Mesenchymal stem cell (in vitro differentiated cells and primary cell): ENCODE measurements at regions not wholly inside any gene's neighbourhood (a gene's known extent, or its start where the extent isn't known, plus 50 kb on each side); places are given as distances from the start of the nearest gene placed in this dataset.

Experiments used
- DNase-seq: peaks from one replicate; pipeline ENCODE4 v3.0.0-alpha.2; 2013
- H2AFZ ChIP-seq: one replicate; pipeline ENCODE4 v1.6.1; 2013; ENCODE audit warnings: low read depth, mild to moderate bottlenecking, control low read depth, inconsistent platforms, low read length, moderate library complexity
- H2AK5ac ChIP-seq: 2 replicates; pipeline ENCODE4 v1.6.1; 2013; ENCODE audit warnings: low read length, moderate library complexity, mild to moderate bottlenecking, inconsistent platforms; ENCODE audit not compliant: severe bottlenecking
- H2BK120ac ChIP-seq: one replicate; pipeline ENCODE4 v1.6.1; 2013; ENCODE audit warnings: low read depth, mild to moderate bottlenecking, inconsistent platforms, low read length, moderate library complexity
- H2BK12ac ChIP-seq, 2 experiments: one replicate each; pipeline ENCODE4 v1.6.1; 2013; ENCODE audit warnings: inconsistent platforms in 2 of 2, low read length in 2 of 2, mild to moderate bottlenecking in 2 of 2, moderate library complexity in 2 of 2, control low read depth in 1 of 2
- H2BK15ac ChIP-seq: one replicate; pipeline ENCODE4 v1.6.1; 2013; ENCODE audit warnings: mild to moderate bottlenecking, low read depth, inconsistent platforms; ENCODE audit not compliant: poor library complexity, severe bottlenecking
- H2BK5ac ChIP-seq: 2 replicates; pipeline ENCODE4 v1.6.1; 2013; ENCODE audit warnings: low read depth, mild to moderate bottlenecking, low read length, control low read depth, inconsistent platforms; ENCODE audit not compliant: poor library complexity, severe bottlenecking
- H3K14ac ChIP-seq, 2 experiments: one replicate each; pipeline ENCODE4 v1.6.1; 2013; ENCODE audit warnings: inconsistent platforms in 2 of 2, low read length in 2 of 2, control low read depth in 1 of 2, mild to moderate bottlenecking in 1 of 2, moderate library complexity in 1 of 2
- H3K18ac ChIP-seq, 2 experiments: one replicate each; pipeline ENCODE4 v1.6.1; 2013; ENCODE audit warnings: inconsistent platforms in 2 of 2, low read length in 2 of 2, control low read depth in 1 of 2, low read depth in 1 of 2, mild to moderate bottlenecking in 1 of 2
- H3K23ac ChIP-seq, 2 experiments: one replicate each; pipeline ENCODE4 v1.6.1; 2013; ENCODE audit warnings: inconsistent platforms in 2 of 2, low read length in 2 of 2, mild to moderate bottlenecking in 2 of 2, moderate library complexity in 2 of 2, control low read depth in 1 of 2
- H3K27ac ChIP-seq: 2 replicates; pipeline ENCODE4 v1.5.1; 2013; ENCODE audit warnings: mild to moderate bottlenecking, moderate library complexity, low read length, control low read depth, inconsistent platforms; ENCODE audit not compliant: poor library complexity, severe bottlenecking
- H3K27me3 ChIP-seq, 2 experiments: 2 replicates each; pipeline versions ENCODE4 v1.6.1 to v1.7.0; 2013; ENCODE audit warnings: low read length in 2 of 2, mild to moderate bottlenecking in 2 of 2, moderate library complexity in 2 of 2, control low read depth in 1 of 2, inconsistent platforms in 1 of 2; ENCODE audit not compliant: control insufficient read depth in 1 of 2, insufficient read depth in 1 of 2
- H3K36me3 ChIP-seq, 2 experiments: 2 replicates each; pipeline versions ENCODE4 v1.6.1 to v1.7.0; 2013; ENCODE audit warnings: low read length in 2 of 2, control low read depth in 1 of 2, inconsistent platforms in 1 of 2, low read depth in 1 of 2, mild to moderate bottlenecking in 1 of 2; ENCODE audit not compliant: insufficient read depth in 2 of 2, control insufficient read depth in 1 of 2
- H3K4ac ChIP-seq, 2 experiments: one replicate each; pipeline ENCODE4 v1.6.1; 2013; ENCODE audit warnings: inconsistent platforms in 2 of 2, low read length in 2 of 2, mild to moderate bottlenecking in 2 of 2, moderate library complexity in 2 of 2, control low read depth in 1 of 2, low read depth in 1 of 2
- H3K4me1 ChIP-seq: 2 replicates; pipeline ENCODE4 v1.6.1; 2013; ENCODE audit warnings: low read depth, low read length, control low read depth; ENCODE audit not compliant: control insufficient read depth, insufficient read depth
- H3K4me2 ChIP-seq: 2 replicates; pipeline ENCODE4 v1.6.1; 2013; ENCODE audit warnings: low read length, mild to moderate bottlenecking, inconsistent platforms; ENCODE audit not compliant: poor library complexity, severe bottlenecking
- H3K4me3 ChIP-seq, 2 experiments: 2 replicates each; pipeline versions ENCODE4 v1.5.1 to v1.7.0; 2013; ENCODE audit warnings: low read length in 2 of 2, mild to moderate bottlenecking in 2 of 2, control low read depth in 1 of 2, low read depth in 1 of 2; ENCODE audit not compliant: insufficient read depth in 1 of 2
- H3K79me1 ChIP-seq: replicated peaks from 2 replicates; pipeline ENCODE4 v1.6.1; 2013; ENCODE audit warnings: mild to moderate bottlenecking, control low read depth, low read length, inconsistent platforms; ENCODE audit not compliant: poor library complexity, severe bottlenecking
- H3K9ac ChIP-seq: 2 replicates; pipeline ENCODE4 v1.7.0; 2013; ENCODE audit warnings: mild to moderate bottlenecking, low read length, moderate library complexity
- H3K9me3 ChIP-seq: 2 replicates; pipeline ENCODE4 v1.7.0; 2013; ENCODE audit warnings: mild to moderate bottlenecking, low read length; ENCODE audit not compliant: control insufficient read depth
- H4K8ac ChIP-seq: one replicate; pipeline ENCODE4 v1.6.1; 2013; ENCODE audit warnings: inconsistent platforms, mild to moderate bottlenecking, low read length, moderate library complexity
- H4K91ac ChIP-seq: one replicate; pipeline ENCODE4 v1.6.1; 2013; ENCODE audit warnings: mild to moderate bottlenecking, low read length, inconsistent platforms
- WGBS: methylation state at CpG from one replicate; pipeline ENCODE4 v1.1.7; 2013; ENCODE audit warnings: mixed read lengths; 5-methylcytosine and 5-hydroxymethylcytosine counted together

GRCh38 chr13:69633044-69633443 lies 474.6 kb upstream of the ATXN8OS start:
- no CpG with 5 or more reads among the region's 1 CpG for WGBS
- Histone ChIP-seq H3K14ac (no peak overlapping the region), H4K8ac (no peak overlapping the region), H2BK5ac (no peak overlapping the region), H3K79me1 (no peaks in the 10 kb centered on the region), H3K9ac (no peak overlapping the region), H3K18ac (no peak overlapping the region), H4K91ac (no peak overlapping the region), H3K4me2 (no peak overlapping the region), H2AFZ (no peak overlapping the region), H3K9me3 (peaks cover 5% of the 10 kb centered on the region), H3K36me3 (no peaks in the 10 kb centered on the region), H3K27ac (no peak overlapping the region), H3K4me3 (no peak overlapping the region), H3K4ac (no peak overlapping the region), H3K23ac (no peak overlapping the region), H2BK15ac (no peak overlapping the region), H2BK120ac (no peak overlapping the region), H3K4me1 (no peaks in the 10 kb centered on the region), H2AK5ac (no peak overlapping the region), H2BK12ac (no peak overlapping the region), H3K27me3 (no peaks in the 10 kb centered on the region)
- DNase-seq = no peak

- no peaks in the 10 kb centered on the region for H3K9me3 ChIP-seq
Observed at GRCh38 chr13:69623973-69624372, 483.7 kb upstream of the ATXN8OS start.

GRCh38 chr13:69619651-69620050 lies 488.0 kb upstream of the ATXN8OS start:
- Histone ChIP-seq H3K4ac (no peak overlapping the region), H2AK5ac (no peak overlapping the region), H2BK15ac (no peak overlapping the region), H2BK120ac (no peak overlapping the region), H3K23ac (no peak overlapping the region), H3K27ac (no peak overlapping the region), H3K9me3 (peaks cover 3% of the 10 kb centered on the region), H3K14ac (no peak overlapping the region), H3K4me2 (no peak overlapping the region), H2AFZ (no peak overlapping the region), H3K9ac (no peak overlapping the region), H3K36me3 (no peaks in the 10 kb centered on the region), H3K27me3 (no peaks in the 10 kb centered on the region), H2BK12ac (no peak overlapping the region), H3K4me3 (no peak overlapping the region), H4K91ac (no peak overlapping the region), H2BK5ac (no peak overlapping the region), H4K8ac (no peak overlapping the region), H3K4me1 (no peaks in the 10 kb centered on the region), H3K79me1 (no peaks in the 10 kb centered on the region), H3K18ac (no peak overlapping the region)
- 44% methylated on average over 2 of the region's 2 CpGs for whole genome bisulfite sequencing
- no peak for DNase-seq

More at GRCh38 chr13:69623973-69624372, 483.7 kb upstream of the ATXN8OS start:
- H4K8ac ChIP-seq = no peak overlapping the region
- no peak overlapping the region for H2BK15ac ChIP-seq
- no peak overlapping the region for H3K4me2 ChIP-seq
- H3K9ac ChIP-seq = no peak overlapping the region
- no peaks in the 10 kb centered on the region for H3K4me1 ChIP-seq
- H2BK120ac ChIP-seq = no peak overlapping the region
- no peak overlapping the region for H3K14ac ChIP-seq
- H3K4ac ChIP-seq = no peak overlapping the region
- no peaks in the 10 kb centered on the region for H3K36me3 ChIP-seq
- no peaks in the 10 kb centered on the region for H3K79me1 ChIP-seq
- H2BK5ac ChIP-seq = no peak overlapping the region
- H2BK12ac ChIP-seq = no peak overlapping the region
- H3K27me3 ChIP-seq = no peaks in the 10 kb centered on the region
- no peak overlapping the region for H3K4me3 ChIP-seq
- H2AK5ac ChIP-seq = no peak overlapping the region
- H4K91ac ChIP-seq = no peak overlapping the region
- H3K18ac ChIP-seq = no peak overlapping the region
- H2AFZ ChIP-seq = no peak overlapping the region
- no peak overlapping the region for H3K27ac ChIP-seq
- DNase-seq = no peak
- H3K23ac ChIP-seq = no peak overlapping the region

GRCh38 chr13:69618838-69619237 lies 488.8 kb upstream of the ATXN8OS start:
- H3K27me3 ChIP-seq = no peaks in the 10 kb centered on the region
- no peak overlapping the region for H4K91ac ChIP-seq
- H2BK5ac ChIP-seq = no peak overlapping the region
- H3K79me1 ChIP-seq = no peaks in the 10 kb centered on the region
- no peaks in the 10 kb centered on the region for H3K36me3 ChIP-seq
- 100% methylated on average over 1 of the region's 1 CpG for WGBS
- H2BK120ac ChIP-seq = no peak overlapping the region
- no peak overlapping the region for H3K23ac ChIP-seq
- no peak overlapping the region for H3K4ac ChIP-seq
- H2BK12ac ChIP-seq = no peak overlapping the region
- no peak overlapping the region for H3K14ac ChIP-seq
- DNase-seq = no peak
- H4K8ac ChIP-seq = no peak overlapping the region
- H3K27ac ChIP-seq = no peak overlapping the region
- H3K18ac ChIP-seq = no peak overlapping the region
- H3K9me3 ChIP-seq = peaks cover 3% of the 10 kb centered on the region
- no peak overlapping the region for H3K9ac ChIP-seq
- no peak overlapping the region for H3K4me3 ChIP-seq
- H2AFZ ChIP-seq = no peak overlapping the region
- H3K4me1 ChIP-seq = no peaks in the 10 kb centered on the region
- no peak overlapping the region for H2BK15ac ChIP-seq
- no peak overlapping the region for H2AK5ac ChIP-seq
- H3K4me2 ChIP-seq = no peak overlapping the region
